K562 (cell line): ENCODE measurements at regions not wholly inside any gene's neighbourhood (a gene's known extent, or its start where the extent isn't known, plus 50 kb on each side); places are given as distances from the start of the nearest gene placed in this dataset.

ENCODE experiments used
- ATAC-seq: fragments of 200-7000 bp; cut with Tn5 transposase; 3 replicates; pipeline ENCODE4 v1.9.1; 2020; ENCODE audit warnings: moderate library complexity
- BruUV-seq: library from RNA; stranded (reverse); fragments of 400-500 nt; replicated peaks from 2 replicates; lab custom pipeline; 2021; lab: Mats Ljungman, UMichigan
- CTCF ChIA-PET: fragments of 300-600 bp; formaldehyde crosslinking; extraction: SDS; loops from one replicate; lab custom pipeline; 2021; ENCODE audit warnings: low intra/inter-chr PET ratio; lab: Yijun Ruan, JAX
- POLR2A ChIA-PET: fragments of 300-600, 350-650 bp; sonication (Branson Sonifier 250); formaldehyde crosslinking; extraction: SDS; loops from one replicate; lab custom pipeline; 2021; ENCODE audit warnings: antibody characterized with exemption, inconsistent platforms; lab: Yijun Ruan, JAX
- DNase-seq, 4 experiments: peaks; one replicate each; pipeline versions ENCODE4 v3.0.0 to v3.0.0-alpha.2; 2011 to 2018; ENCODE audit warnings: low spot score in 3 of 4, mixed read lengths in 3 of 4; ENCODE audit errors: extremely low read depth in 1 of 4
- FAIRE-seq: peaks from 2 replicates; lab custom pipeline; 2011; peaks lifted over from hg19 to GRCh38; lab: Jason Lieb, UNC
- H2AFZ ChIP-seq: 2 replicates; pipeline ENCODE4 v1.6.0; 2011; ENCODE audit warnings: low read depth, low read length, control low read depth, inconsistent platforms
- H3K27ac ChIP-seq: fragments of 200-600 bp; 3 replicates; pipeline ENCODE4 v1.8.0; 2011; ENCODE audit warnings: low read depth, mild to moderate bottlenecking, control low read depth, inconsistent platforms, low read length, moderate library complexity, mixed read lengths; ENCODE audit errors: extremely low read depth
- H3K27me3 ChIP-seq, 2 experiments: fragments of 300-600 bp in 1 of 2; 2 replicates in 1 of 2; 3 replicates in 1 of 2; pipeline versions ENCODE4 v1.6.0 to v1.8.0; 2011; ENCODE audit warnings: inconsistent platforms in 2 of 2, low read length in 2 of 2, mild to moderate bottlenecking in 1 of 2, mixed read lengths in 1 of 2, moderate library complexity in 1 of 2; ENCODE audit not compliant: control insufficient read depth in 2 of 2, insufficient read depth in 2 of 2
- H3K36me3 ChIP-seq: fragments of 300-600 bp; 3 replicates; pipeline ENCODE4 v1.8.0; 2011; ENCODE audit warnings: mild to moderate bottlenecking, low read length, inconsistent platforms; ENCODE audit not compliant: control insufficient read depth, insufficient read depth
- H3K4me1 ChIP-seq, 2 experiments: fragments of 200-600 bp in 1 of 2; replicated peaks in 1 of 2; 2 replicates in 1 of 2; 3 replicates in 1 of 2; pipeline versions ENCODE4 v1.5.1 to v1.8.0; 2011; ENCODE audit warnings: inconsistent platforms in 2 of 2, low read length in 2 of 2, mild to moderate bottlenecking in 1 of 2, mixed read lengths in 1 of 2, moderate library complexity in 1 of 2; ENCODE audit not compliant: control insufficient read depth in 2 of 2, insufficient read depth in 2 of 2
- H3K4me2 ChIP-seq: 2 replicates; pipeline ENCODE4 v1.6.1; 2011; ENCODE audit warnings: low read length, control low read depth, inconsistent platforms, mixed read lengths; ENCODE audit not compliant: insufficient read depth
- H3K4me3 ChIP-seq: fragments of 200-600 bp; sonication (generic), shearing (Covaris generic); 2 replicates; pipeline ENCODE4 v1.5.1; 2016; ENCODE audit warnings: control low read depth, inconsistent platforms
- H3K79me2 ChIP-seq: fragments of 200-600 bp; 3 replicates; pipeline ENCODE4 v1.8.0; 2011; ENCODE audit warnings: low read length, inconsistent platforms; ENCODE audit not compliant: control insufficient read depth, insufficient read depth
- H3K9ac ChIP-seq, 2 experiments: 2 replicates each; pipeline versions ENCODE4 v1.6.0 to v1.6.1; 2011; ENCODE audit warnings: low read depth in 2 of 2, low read length in 2 of 2, control low read depth in 1 of 2, inconsistent platforms in 1 of 2, mild to moderate bottlenecking in 1 of 2, mixed read lengths in 1 of 2; ENCODE audit not compliant: insufficient read depth in 1 of 2
- H3K9me1 ChIP-seq: one replicate; pipeline ENCODE4 v1.6.0; 2011; ENCODE audit warnings: inconsistent platforms, mild to moderate bottlenecking, low read length, moderate library complexity; ENCODE audit not compliant: control insufficient read depth, insufficient read depth
- H3K9me3 ChIP-seq: replicated peaks from 2 replicates; pipeline ENCODE4 v1.5.1; 2011; ENCODE audit warnings: low read depth, low read length, inconsistent platforms; ENCODE audit not compliant: control insufficient read depth, insufficient read depth
- H4K20me1 ChIP-seq: replicated peaks from 2 replicates; pipeline ENCODE4 v1.6.1; 2011; ENCODE audit warnings: low read length, inconsistent platforms, mixed read lengths; ENCODE audit not compliant: control insufficient read depth, insufficient read depth
- GATAD2B ChIP-seq: fragments of 450-650 bp; IDR thresholded peaks from 2 replicates; pipeline ENCODE4 v1.6.1; 2017; ENCODE audit warnings: mild to moderate bottlenecking, borderline replicate concordance
- JUN ChIP-seq, 2 experiments: sonication (generic) in 1 of 2; formaldehyde crosslinking in 1 of 2; IDR thresholded peaks; 2 replicates each; pipeline versions ENCODE4 v1.6.1 to v1.8.0; 2012 to 2022; ENCODE audit warnings: borderline replicate concordance in 2 of 2, mild to moderate bottlenecking in 2 of 2, improper control_type of control experiment in 1 of 2, low read depth in 1 of 2, low read length in 1 of 2, missing genetic modification reagents in 1 of 2
- SFPQ ChIP-seq: fragments of 200-400 bp; formaldehyde crosslinking; IDR thresholded peaks from 2 replicates; pipeline ENCODE4 v1.6.1; 2017; ENCODE audit warnings: mild to moderate bottlenecking, low read depth, low read length, moderate library complexity
- ZNF398 ChIP-seq: fragments of 250-450 bp; sonication (Bioruptor Pico); IDR thresholded peaks from 2 replicates; pipeline ENCODE4 v1.8.0; 2021; ENCODE audit warnings: moderate library complexity, mild to moderate bottlenecking, inconsistent platforms
- ZNF76 ChIP-seq: fragments of 250-450 bp; sonication (Bioruptor Pico); IDR thresholded peaks from 2 replicates; pipeline ENCODE4 v1.4.0; 2020; ENCODE audit warnings: mild to moderate bottlenecking, moderate library complexity, borderline replicate concordance
- WGBS: fragments of 100-300 bp; shearing (Covaris generic); methylation state at CpG from one replicate; pipeline ENCODE4 v1.1.6; 2016; ENCODE audit warnings: low coverage, mixed read lengths; ENCODE audit not compliant: insufficient coverage; ENCODE audit errors: missing lambda C conversion rate; 5-methylcytosine and 5-hydroxymethylcytosine counted together
- in situ Hi-C: fragments of 300-500 bp; cut with MboI; formaldehyde crosslinking; loops from 4 replicates; pipeline ENCODE4 v1.15.0; 2018; ENCODE audit warnings: inconsistent platforms, mixed read lengths
- intact Hi-C: fragments of 100-400 bp; cut with micrococcal nuclease; formaldehyde crosslinking; loops from 2 replicates; pipeline ENCODE4 v1.14.2; 2022

GRCh38 chr10:121332353-121332752 lies 265.9 kb downstream of the FGFR2 start:
- Histone ChIP-seq H3K4me2 (no peak overlapping the region), H3K9me3 (no peaks in the 10 kb centered on the region), H2AFZ (no peak overlapping the region), H3K4me3 (no peak overlapping the region), H4K20me1 (no peaks in the 10 kb centered on the region), H3K27me3 (no peaks in the 10 kb centered on the region), H3K27ac (no peak overlapping the region), H3K9ac (no peak overlapping the region), H3K79me2 (no peaks in the 10 kb centered on the region), H3K4me1 (no peaks in the 10 kb centered on the region), H3K9me1 (no peaks in the 10 kb centered on the region), H3K36me3 (no peaks in the 10 kb centered on the region)
- no TSS peak for BruUV-seq
- POLR2A ChIA-PET, result no interaction called here
- FAIRE-seq (no peak), ATAC-seq (no peak), DNase-seq (no peak)
- CTCF ChIA-PET, result no interaction called here
- in situ Hi-C loops, result no loop called here
- TF ChIP-seq JUN (IDR thresholded peaks at IDR 0.05; ENCODE audit: borderline replicate concordance, low read depth, low read length), result no peak
- no peak for TF ChIP-seq JUN (CRISPR knock-in tag; IDR thresholded peaks at IDR 0.05; ENCODE audit: borderline replicate concordance)
- TF ChIP-seq SFPQ, result no peak
- no peak for TF ChIP-seq ZNF76 (CRISPR knock-in tag)
- TF ChIP-seq ZNF398, result no peak
- no peak for TF ChIP-seq GATAD2B
- intact Hi-C loops, result no loop called here
- WGBS, result no CpG with 5 or more reads among the region's 1 CpG
